ENCODE measurements at regions not wholly inside any gene's neighbourhood (a gene's known extent, or its start where the extent isn't known, plus 50 kb on each side); places are given as distances from the start of the nearest gene placed in this dataset.

DNA sequence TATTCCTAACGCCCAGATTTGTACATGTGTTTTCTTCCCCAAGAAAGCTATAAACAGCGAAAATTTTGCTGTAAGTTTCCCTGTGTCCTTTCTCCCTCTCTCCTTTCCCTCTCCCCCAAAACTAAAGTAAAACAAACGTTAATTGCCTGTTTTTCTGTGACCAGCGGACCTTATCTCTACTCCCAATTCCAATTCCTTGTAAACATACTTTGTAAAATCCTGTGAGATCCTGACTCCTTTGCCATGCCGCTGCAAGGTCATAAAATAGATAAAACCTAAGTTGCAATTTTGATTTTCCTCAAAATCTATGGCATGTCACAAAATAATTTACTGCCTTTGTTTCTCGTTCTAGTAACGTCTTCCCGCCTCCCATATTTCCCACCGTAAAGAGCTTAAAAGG lies 217.6 kb downstream of the USP6NL start:
- DNase-seq (ENCODE audit: low spot score) = no peak
- Mint-ChIP-seq H3K36me3 (ENCODE audit: low read depth) (no peaks in the 10 kb centered on the region), H3K4me3 (ENCODE audit: unreplicated experiment) (no peak overlapping the region), H3K4me1 (ENCODE audit: low read depth) (no peaks in the 10 kb centered on the region), H3K27ac (ENCODE audit: unreplicated experiment) (no peak overlapping the region), H3K27me3 (ENCODE audit: low read depth) (peaks cover 9% of the 10 kb centered on the region), H3K9me3 (ENCODE audit: low read depth) (no peaks in the 10 kb centered on the region)
- TF ChIP-seq, protein P1, sequence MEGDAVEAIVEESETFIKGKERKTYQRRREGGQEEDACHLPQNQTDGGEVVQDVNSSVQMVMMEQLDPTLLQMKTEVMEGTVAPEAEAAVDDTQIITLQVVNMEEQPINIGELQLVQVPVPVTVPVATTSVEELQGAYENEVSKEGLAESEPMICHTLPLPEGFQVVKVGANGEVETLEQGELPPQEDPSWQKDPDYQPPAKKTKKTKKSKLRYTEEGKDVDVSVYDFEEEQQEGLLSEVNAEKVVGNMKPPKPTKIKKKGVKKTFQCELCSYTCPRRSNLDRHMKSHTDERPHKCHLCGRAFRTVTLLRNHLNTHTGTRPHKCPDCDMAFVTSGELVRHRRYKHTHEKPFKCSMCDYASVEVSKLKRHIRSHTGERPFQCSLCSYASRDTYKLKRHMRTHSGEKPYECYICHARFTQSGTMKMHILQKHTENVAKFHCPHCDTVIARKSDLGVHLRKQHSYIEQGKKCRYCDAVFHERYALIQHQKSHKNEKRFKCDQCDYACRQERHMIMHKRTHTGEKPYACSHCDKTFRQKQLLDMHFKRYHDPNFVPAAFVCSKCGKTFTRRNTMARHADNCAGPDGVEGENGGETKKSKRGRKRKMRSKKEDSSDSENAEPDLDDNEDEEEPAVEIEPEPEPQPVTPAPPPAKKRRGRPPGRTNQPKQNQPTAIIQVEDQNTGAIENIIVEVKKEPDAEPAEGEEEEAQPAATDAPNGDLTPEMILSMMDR (IDR thresholded peaks at IDR 0.05) = no peak

DNA sequence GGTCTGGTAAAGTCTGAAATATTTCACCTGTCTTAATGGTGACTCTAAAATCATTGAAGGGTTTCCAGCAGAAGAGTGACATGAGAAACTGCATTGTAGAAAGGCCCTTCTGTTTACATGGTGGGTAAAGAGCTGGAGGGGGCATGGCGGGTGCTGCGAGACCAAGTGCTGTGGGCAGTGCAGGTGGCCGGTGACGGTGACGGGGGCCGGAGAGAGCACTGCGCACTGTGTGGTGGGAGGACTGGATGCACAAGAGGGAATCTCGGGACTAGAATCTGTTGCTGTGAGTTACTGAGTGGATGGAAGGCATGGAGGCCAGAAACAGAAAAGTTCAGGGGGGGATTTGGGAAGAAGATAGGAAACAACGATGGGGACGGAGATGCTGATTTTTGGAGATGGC lies 218.7 kb downstream of the USP6NL start:
- no peak for DNase-seq (ENCODE audit: low spot score)
- Mint-ChIP-seq H3K36me3 (ENCODE audit: low read depth) (no peaks in the 10 kb centered on the region), H3K27me3 (ENCODE audit: low read depth) (peaks cover 9% of the 10 kb centered on the region), H3K9me3 (ENCODE audit: low read depth) (no peaks in the 10 kb centered on the region), H3K27ac (ENCODE audit: unreplicated experiment) (no peak overlapping the region), H3K4me3 (ENCODE audit: unreplicated experiment) (no peak overlapping the region), H3K4me1 (ENCODE audit: low read depth) (peaks cover 3% of the 10 kb centered on the region)
- TF ChIP-seq, protein P1 (IDR thresholded peaks at IDR 0.05) = no peak

DNA sequence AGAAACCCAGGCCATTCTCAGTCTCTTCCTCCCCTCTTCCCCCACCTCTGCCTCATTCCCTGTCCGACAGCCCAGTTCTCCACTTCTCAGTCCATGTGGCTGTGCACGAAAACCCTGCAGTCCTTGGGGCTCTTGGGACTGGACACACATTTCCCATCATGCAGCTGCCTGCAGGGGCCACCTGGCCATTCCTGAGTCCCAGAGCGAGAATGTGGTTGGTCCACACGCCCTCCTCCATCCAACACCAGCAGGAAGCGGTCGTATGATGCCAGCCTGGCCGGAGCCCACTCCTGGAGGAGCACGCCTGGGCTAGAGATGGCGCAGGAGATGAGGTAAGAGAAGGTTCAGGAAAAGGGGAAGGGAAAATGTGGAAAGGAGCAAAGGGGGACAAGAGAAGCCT lies 222.5 kb downstream of the USP6NL start:
- Mint-ChIP-seq H3K9me3 (ENCODE audit: low read depth) (no peaks in the 10 kb centered on the region), H3K27ac (ENCODE audit: unreplicated experiment) (no peak overlapping the region), H3K27me3 (ENCODE audit: low read depth) (peaks cover 9% of the 10 kb centered on the region), H3K36me3 (ENCODE audit: low read depth) (no peaks in the 10 kb centered on the region), H3K4me1 (ENCODE audit: low read depth) (peaks cover 11% of the 10 kb centered on the region), H3K4me3 (ENCODE audit: unreplicated experiment) (no peak overlapping the region)
- TF ChIP-seq, protein P1 (IDR thresholded peaks at IDR 0.05) = no peak
- DNase-seq (ENCODE audit: low spot score) = no peak

DNA sequence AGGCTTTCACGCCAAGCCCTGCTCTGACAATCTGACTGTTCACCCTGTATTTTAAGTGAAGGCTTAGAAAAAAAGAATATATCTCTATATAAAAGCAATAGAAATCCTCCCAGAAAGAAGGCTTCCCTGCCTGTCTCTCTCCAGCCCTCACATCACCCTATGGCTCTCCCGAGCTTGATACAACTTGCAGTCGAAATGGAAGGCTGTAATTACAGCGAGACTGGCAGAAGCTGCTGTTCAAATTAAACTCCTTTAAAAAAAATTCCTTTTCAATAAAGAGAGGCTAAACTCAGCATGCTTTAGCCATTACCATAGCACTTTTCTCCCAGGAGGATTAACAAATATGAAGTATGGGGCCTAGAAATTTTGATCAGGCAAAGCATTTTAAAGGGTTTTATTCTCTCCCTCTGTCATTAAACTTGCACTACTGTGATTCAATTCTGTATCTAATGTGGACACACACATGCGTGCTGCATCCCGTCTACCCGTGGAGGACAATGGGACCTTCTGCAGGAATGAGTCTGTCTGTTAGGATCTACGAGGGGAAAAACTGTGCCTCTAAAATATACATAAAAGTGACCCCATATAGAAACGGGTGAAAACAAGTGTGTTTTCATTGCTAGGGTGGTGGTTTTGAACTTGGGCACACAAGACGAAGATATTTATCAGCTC lies 223.8 kb downstream of the USP6NL start:
- no peaks in the 10 kb centered on the region for H3K27me3 Mint-ChIP-seq (ENCODE audit: low read depth)
- no peaks in the 10 kb centered on the region for H3K36me3 Mint-ChIP-seq (ENCODE audit: low read depth)
- no peak for DNase-seq (ENCODE audit: low spot score)
- no peak overlapping the region for H3K4me3 Mint-ChIP-seq (ENCODE audit: unreplicated experiment)
- H3K27ac Mint-ChIP-seq (ENCODE audit: unreplicated experiment) = peak overlapping the region; percentile 60
- no peaks in the 10 kb centered on the region for H3K9me3 Mint-ChIP-seq (ENCODE audit: low read depth)
- TF ChIP-seq, protein P1 (IDR thresholded peaks at IDR 0.05) = no peak
- H3K4me1 Mint-ChIP-seq (ENCODE audit: low read depth) = peaks cover 11% of the 10 kb centered on the region

DNA sequence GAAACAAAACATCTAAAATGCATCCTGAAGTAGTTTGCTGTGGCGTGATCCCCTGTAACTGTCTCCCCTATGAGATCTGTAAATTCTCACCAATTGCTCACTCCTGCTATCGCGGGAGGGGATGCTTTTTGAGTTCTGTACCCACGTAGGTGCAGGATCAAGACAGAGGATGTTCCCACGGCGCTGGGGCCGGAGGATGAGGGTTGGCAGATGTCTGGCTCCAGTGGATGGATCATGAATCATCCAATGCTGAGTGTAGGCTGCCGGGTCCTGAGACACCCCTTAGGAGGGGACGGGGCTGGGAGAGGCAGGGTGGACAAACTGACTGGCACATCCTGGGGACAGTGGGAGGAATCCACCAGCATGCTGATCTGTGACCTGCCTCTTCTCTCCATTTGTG lies 224.4 kb downstream of the USP6NL start:
- H3K36me3 Mint-ChIP-seq (ENCODE audit: low read depth) = no peaks in the 10 kb centered on the region
- TF ChIP-seq, protein P1 (IDR thresholded peaks at IDR 0.05) = no peak
- DNase-seq (ENCODE audit: low spot score) = no peak
- H3K4me3 Mint-ChIP-seq (ENCODE audit: unreplicated experiment) = no peak overlapping the region
- peaks cover 11% of the 10 kb centered on the region for H3K4me1 Mint-ChIP-seq (ENCODE audit: low read depth)
- H3K9me3 Mint-ChIP-seq (ENCODE audit: low read depth) = no peaks in the 10 kb centered on the region
- no peaks in the 10 kb centered on the region for H3K27me3 Mint-ChIP-seq (ENCODE audit: low read depth)
- no peak overlapping the region for H3K27ac Mint-ChIP-seq (ENCODE audit: unreplicated experiment)
